Hippocampal formation (tissue), 2 donors: ENCODE measurements at regions not wholly inside any gene's neighbourhood (a gene's known extent, or its start where the extent isn't known, plus 50 kb on each side); places are given as distances from the start of the nearest gene placed in this dataset.
"Not testable (repeated sequence)": the region's sequence is repeated elsewhere in the genome, so short reads cannot be mapped to it uniquely, and the experiment has no call there.

Experiments
- DNase-seq, 2 donors: peaks; one replicate each; lab custom pipeline; 2025; lab: John Stamatoyannopoulos, UW

GRCh38 chr4:153099391-153100140, 104.7 kb upstream of the TRIM2 start:
- no peak for DNase-seq

- DNase-seq = not testable (repeated sequence)
Measured at GRCh38 chr4:153106736-153107135, 97.5 kb upstream of the TRIM2 start.

- DNase-seq = no peak
Measured at GRCh38 chr4:153107246-153107645, 97.0 kb upstream of the TRIM2 start.

GRCh38 chr4:153109296-153109849, 94.9 kb upstream of the TRIM2 start:
- DNase-seq = no peak

- no peak for DNase-seq
Measured at GRCh38 chr4:153110739-153111138, 93.5 kb upstream of the TRIM2 start.

- DNase-seq = no peak
Measured at GRCh38 chr4:153111426-153112040, 92.7 kb upstream of the TRIM2 start.

GRCh38 chr4:153112041-153112441, 92.2 kb upstream of the TRIM2 start:
- no peak for DNase-seq

GRCh38 chr4:153113061-153113837, 91.0 kb upstream of the TRIM2 start:
- DNase-seq = no peak

GRCh38 chr4:153113838-153114105, 90.5 kb upstream of the TRIM2 start:
- no peak for DNase-seq

- no peak for DNase-seq
Measured at GRCh38 chr4:153114771-153115321, 89.4 kb upstream of the TRIM2 start.

- DNase-seq = no peak
Measured at GRCh38 chr4:153115322-153116290, 88.6 kb upstream of the TRIM2 start.

- no peak for DNase-seq
Measured at GRCh38 chr4:153116291-153116680, 88.0 kb upstream of the TRIM2 start.

- DNase-seq = no peak
Measured at GRCh38 chr4:153116801-153117200, 87.4 kb upstream of the TRIM2 start.

GRCh38 chr4:153117554-153117953, 86.7 kb upstream of the TRIM2 start:
- no peak for DNase-seq

GRCh38 chr4:153119626-153120025, 84.6 kb upstream of the TRIM2 start:
- DNase-seq = no peak

GRCh38 chr4:153120235-153120634, 84.0 kb upstream of the TRIM2 start:
- no peak for DNase-seq

GRCh38 chr4:153122855-153123254, 81.4 kb upstream of the TRIM2 start:
- no peak for DNase-seq

GRCh38 chr4:153126137-153126536, 78.1 kb upstream of the TRIM2 start:
- no peak for DNase-seq

- DNase-seq = peak; percentile 87 to 88
Measured at GRCh38 chr4:153127760-153128494, 76.3 kb upstream of the TRIM2 start.

GRCh38 chr4:153131596-153131995, 72.6 kb upstream of the TRIM2 start:
- peak; percentile 48 to 65 for DNase-seq

- DNase-seq = no peak
Measured at GRCh38 chr4:153137159-153137558, 67.1 kb upstream of the TRIM2 start.
